Karpas-422 (cell line): ENCODE measurements at regions not wholly inside any gene's neighbourhood (a gene's known extent, or its start where the extent isn't known, plus 50 kb on each side); places are given as distances from the start of the nearest gene placed in this dataset.

Source experiments
- DNase-seq: peaks from one replicate; pipeline ENCODE4 v3.0.0-alpha.2; 2015
- H2AFZ ChIP-seq: fragments of 200-600 bp; sonication (generic); 2 replicates; pipeline ENCODE4 v1.6.1; 2014; ENCODE audit warnings: antibody characterized with exemption, low read length, mixed read lengths
- H3K27ac ChIP-seq: fragments of 200-600 bp; sonication (generic); 2 replicates; pipeline ENCODE4 v1.5.1; 2014; ENCODE audit warnings: mild to moderate bottlenecking, low read length, moderate library complexity
- H3K27me3 ChIP-seq: fragments of 200-600 bp; sonication (generic); 2 replicates; pipeline ENCODE4 v1.6.1; 2014; ENCODE audit warnings: low read length, mixed read lengths
- H3K36me3 ChIP-seq: fragments of 200-600 bp; sonication (generic); 2 replicates; pipeline ENCODE4 v1.6.1; 2014; ENCODE audit warnings: low read length, mixed read lengths; ENCODE audit not compliant: insufficient read depth
- H3K4me1 ChIP-seq: fragments of 200-600 bp; sonication (generic); 2 replicates; pipeline ENCODE4 v1.6.1; 2014; ENCODE audit warnings: mild to moderate bottlenecking, low read length, mixed read lengths
- H3K4me2 ChIP-seq: fragments of 200-600 bp; sonication (generic); 2 replicates; pipeline ENCODE4 v1.6.1; 2014; ENCODE audit warnings: low read length, low read depth, mild to moderate bottlenecking; ENCODE audit not compliant: poor library complexity, severe bottlenecking
- H3K4me3 ChIP-seq: fragments of 200-600 bp; sonication (generic); 2 replicates; pipeline ENCODE4 v1.5.1; 2014; ENCODE audit warnings: mild to moderate bottlenecking, antibody characterized with exemption, low read length, mixed read lengths
- H3K79me2 ChIP-seq: fragments of 200-600 bp; sonication (generic); 2 replicates; pipeline ENCODE4 v1.6.1; 2014; ENCODE audit warnings: mild to moderate bottlenecking, low read length, mixed read lengths
- H3K9ac ChIP-seq: fragments of 200-600 bp; sonication (generic); 2 replicates; pipeline ENCODE4 v1.6.0; 2014; ENCODE audit warnings: low read length
- H3K9me2 ChIP-seq: fragments of 200-600 bp; sonication (generic), shearing (Covaris generic); replicated peaks from 2 replicates; pipeline ENCODE4 v1.6.0; 2014; ENCODE audit warnings: mild to moderate bottlenecking, low read length, moderate library complexity; ENCODE audit not compliant: insufficient read depth
- H3K9me3 ChIP-seq: fragments of 300-700, 200-600 bp; sonication (generic); 2 replicates; pipeline ENCODE4 v1.6.1; 2014; ENCODE audit warnings: low read length, mixed read lengths
- H4K20me1 ChIP-seq: fragments of 200-600 bp; sonication (generic); 2 replicates; pipeline ENCODE4 v1.6.1; 2014; ENCODE audit warnings: mild to moderate bottlenecking, antibody characterized with exemption, low read length, low read depth; ENCODE audit not compliant: insufficient read depth

DNA sequence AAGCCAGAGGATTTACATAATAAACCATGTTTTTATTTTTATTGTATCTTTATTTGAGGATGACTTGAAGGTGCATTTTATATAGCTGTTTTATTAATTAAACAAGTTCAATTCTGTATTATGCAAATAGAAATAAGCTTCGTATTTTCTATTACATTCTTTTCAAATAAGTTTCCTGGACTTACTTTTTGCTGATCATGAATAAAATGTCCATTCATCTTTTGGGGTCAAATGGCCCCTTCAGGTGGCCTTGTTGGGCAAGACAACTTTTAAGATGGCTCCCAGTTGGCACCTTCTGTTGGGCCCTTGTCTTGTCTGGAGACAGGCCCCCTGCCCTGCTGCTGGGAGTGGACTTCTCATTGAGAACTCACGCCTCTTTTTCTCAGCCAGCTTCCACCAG is 654.6 kb upstream of the NOX3 start:
- H3K4me3 ChIP-seq, result no peak overlapping the region
- DNase-seq, result no peak
- H3K4me1 ChIP-seq, result no peaks in the 10 kb centered on the region
- H2AFZ ChIP-seq, result no peak overlapping the region
- no peak overlapping the region for H3K27ac ChIP-seq
- H3K4me2 ChIP-seq, result no peak overlapping the region
- H3K9me3 ChIP-seq, result no peaks in the 10 kb centered on the region
- H4K20me1 ChIP-seq, result no peaks in the 10 kb centered on the region
- no peaks in the 10 kb centered on the region for H3K79me2 ChIP-seq
- H3K27me3 ChIP-seq, result no peaks in the 10 kb centered on the region
- H3K9me2 ChIP-seq, result no peaks in the 10 kb centered on the region
- H3K36me3 ChIP-seq, result no peaks in the 10 kb centered on the region
- no peak overlapping the region for H3K9ac ChIP-seq

DNA sequence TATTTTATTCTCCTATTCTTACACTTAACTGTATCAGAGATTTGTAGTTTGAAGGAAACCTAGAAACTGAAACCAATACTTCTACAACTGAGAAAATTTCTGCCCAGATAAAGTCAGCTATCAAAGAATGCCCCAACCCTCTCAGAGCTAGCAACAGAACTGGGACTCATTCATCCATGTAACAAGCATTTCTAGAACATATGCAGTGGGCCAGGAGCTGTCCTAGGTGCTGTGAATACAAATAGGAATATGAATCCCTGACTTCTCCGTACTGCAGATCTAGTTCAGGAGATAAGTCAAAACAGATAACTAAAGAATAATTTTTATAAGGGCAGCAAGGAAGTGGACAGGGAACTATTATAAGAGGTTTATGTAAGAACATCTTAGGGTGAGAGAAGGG is 654.1 kb upstream of the NOX3 start:
- Histone ChIP-seq H3K9me3 (no peaks in the 10 kb centered on the region), H2AFZ (no peak overlapping the region), H3K4me1 (no peaks in the 10 kb centered on the region), H3K9ac (no peak overlapping the region), H3K36me3 (no peaks in the 10 kb centered on the region), H3K27ac (no peak overlapping the region), H3K27me3 (no peaks in the 10 kb centered on the region), H3K9me2 (no peaks in the 10 kb centered on the region), H3K4me3 (no peak overlapping the region), H3K79me2 (no peaks in the 10 kb centered on the region), H4K20me1 (no peaks in the 10 kb centered on the region), H3K4me2 (no peak overlapping the region)
- DNase-seq, result no peak

DNA sequence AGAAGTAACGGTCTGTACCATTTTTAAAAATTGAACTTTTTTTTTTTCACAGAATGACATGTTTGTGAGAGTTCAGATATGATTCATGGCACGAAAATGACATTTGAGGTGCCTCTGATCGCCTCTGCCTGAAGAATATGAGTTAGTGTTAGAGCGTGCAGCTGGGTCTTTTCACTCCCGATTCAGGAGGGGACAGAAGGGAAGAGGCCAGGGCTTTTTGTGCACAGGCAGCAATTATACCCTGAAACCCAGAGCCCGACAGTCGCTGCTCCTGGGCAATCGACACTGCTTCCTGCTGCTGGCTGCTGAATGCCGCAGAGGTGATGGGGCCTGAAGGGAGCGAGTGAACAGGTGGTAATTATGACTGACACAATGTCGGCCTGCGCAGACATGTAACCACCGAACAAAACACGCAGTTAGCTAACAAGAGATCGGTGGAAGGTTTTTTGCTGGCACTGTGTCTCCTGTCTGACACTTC is 652.0 kb upstream of the NOX3 start:
- Histone ChIP-seq H3K9ac (no peak overlapping the region), H3K79me2 (no peaks in the 10 kb centered on the region), H3K4me3 (no peak overlapping the region), H4K20me1 (no peaks in the 10 kb centered on the region), H3K27me3 (no peaks in the 10 kb centered on the region), H3K36me3 (no peaks in the 10 kb centered on the region), H2AFZ (no peak overlapping the region), H3K9me3 (no peaks in the 10 kb centered on the region), H3K9me2 (no peaks in the 10 kb centered on the region), H3K4me2 (no peak overlapping the region), H3K27ac (no peak overlapping the region), H3K4me1 (no peaks in the 10 kb centered on the region)
- DNase-seq, result no peak

DNA sequence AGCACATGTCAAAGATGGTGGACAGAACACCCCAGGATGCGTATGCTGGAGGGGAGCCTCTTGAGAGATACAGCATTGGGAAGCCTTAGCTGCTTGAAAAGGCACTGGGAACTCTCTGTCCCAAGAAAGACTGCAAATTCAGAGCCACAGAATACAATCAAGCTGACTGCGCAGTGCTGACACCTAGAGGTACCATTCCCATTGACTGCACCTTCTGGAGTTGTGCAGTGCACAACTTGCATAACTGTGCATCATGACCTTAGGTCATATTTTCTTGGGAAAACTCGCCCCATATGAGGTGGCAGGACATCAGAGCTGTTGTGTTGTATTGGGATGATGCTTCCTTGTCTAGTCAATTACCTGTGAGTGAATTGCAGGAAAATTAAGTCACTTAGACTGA is 646.5 kb upstream of the NOX3 start:
- H3K79me2 ChIP-seq, result no peaks in the 10 kb centered on the region
- no peak overlapping the region for H3K4me2 ChIP-seq
- no peaks in the 10 kb centered on the region for H3K9me2 ChIP-seq
- H3K27ac ChIP-seq, result no peak overlapping the region
- DNase-seq, result no peak
- no peaks in the 10 kb centered on the region for H3K9me3 ChIP-seq
- H3K9ac ChIP-seq, result no peak overlapping the region
- H2AFZ ChIP-seq, result no peak overlapping the region
- no peaks in the 10 kb centered on the region; the same call in 1 of the 2 replicates for H3K27me3 ChIP-seq
- no peak overlapping the region for H3K4me3 ChIP-seq
- no peaks in the 10 kb centered on the region for H4K20me1 ChIP-seq
- H3K4me1 ChIP-seq, result no peaks in the 10 kb centered on the region
- H3K36me3 ChIP-seq, result no peaks in the 10 kb centered on the region

DNA sequence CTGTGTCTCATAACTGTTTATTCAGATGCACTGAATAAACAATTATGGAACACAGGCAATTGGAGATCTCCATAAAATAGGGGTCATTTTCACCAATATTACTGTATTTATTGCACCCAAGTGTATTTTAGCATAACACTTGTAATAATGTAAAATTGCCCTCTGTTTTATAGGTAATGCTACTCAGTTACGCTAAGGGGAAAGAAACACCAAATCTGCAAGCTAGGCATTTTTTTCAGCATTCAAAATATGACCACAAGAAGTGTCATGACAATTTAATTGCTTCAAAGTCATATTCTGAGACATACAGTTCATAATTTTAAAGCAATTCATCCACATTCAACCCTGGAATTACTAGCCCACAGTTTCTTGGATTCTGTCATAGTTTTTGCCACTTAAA is 643.2 kb upstream of the NOX3 start:
- no peak overlapping the region for H2AFZ ChIP-seq

DNA sequence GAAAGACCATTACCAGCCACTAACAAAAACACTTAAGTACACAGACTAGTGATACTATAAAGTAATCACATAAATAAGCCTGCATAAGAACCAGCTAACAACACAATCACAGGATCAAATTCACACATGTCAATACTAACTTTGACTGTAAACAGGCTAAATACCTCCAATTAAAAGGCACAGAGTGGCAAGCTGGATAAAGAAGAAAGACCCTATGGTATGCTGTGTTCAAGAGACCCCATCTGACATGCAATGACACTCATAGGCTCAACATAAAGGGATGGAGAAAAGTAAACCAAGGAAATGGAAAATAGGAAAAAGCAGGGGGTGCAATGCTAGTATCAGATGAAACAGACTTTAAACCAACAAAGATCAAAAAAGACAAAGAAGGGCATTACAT is 631.8 kb upstream of the NOX3 start:
- Histone ChIP-seq H3K36me3 (no peaks in the 10 kb centered on the region), H3K27me3 (no peaks in the 10 kb centered on the region; the same call in 1 of the 2 replicates), H3K4me2 (no peak overlapping the region), H3K27ac (no peak overlapping the region), H2AFZ (no peak overlapping the region), H3K4me1 (no peaks in the 10 kb centered on the region), H3K9me3 (no peaks in the 10 kb centered on the region), H3K9ac (no peak overlapping the region), H4K20me1 (no peaks in the 10 kb centered on the region), H3K9me2 (no peaks in the 10 kb centered on the region; the same call in 1 of the 2 replicates), H3K4me3 (no peak overlapping the region), H3K79me2 (no peaks in the 10 kb centered on the region)
- no peak for DNase-seq

More for the DNA sequence above, 643.2 kb upstream of the NOX3 start:
- H3K9me3 ChIP-seq, result no peaks in the 10 kb centered on the region
- no peak overlapping the region for H3K27ac ChIP-seq
- H3K4me3 ChIP-seq, result no peak overlapping the region
- H3K36me3 ChIP-seq, result no peaks in the 10 kb centered on the region
- H3K27me3 ChIP-seq, result no peaks in the 10 kb centered on the region; the same call in 1 of the 2 replicates
- no peaks in the 10 kb centered on the region for H4K20me1 ChIP-seq
- no peaks in the 10 kb centered on the region for H3K9me2 ChIP-seq
- H3K79me2 ChIP-seq, result no peaks in the 10 kb centered on the region
- no peaks in the 10 kb centered on the region for H3K4me1 ChIP-seq
- no peak for DNase-seq
- no peak overlapping the region for H3K9ac ChIP-seq
- H3K4me2 ChIP-seq, result no peak overlapping the region

DNA sequence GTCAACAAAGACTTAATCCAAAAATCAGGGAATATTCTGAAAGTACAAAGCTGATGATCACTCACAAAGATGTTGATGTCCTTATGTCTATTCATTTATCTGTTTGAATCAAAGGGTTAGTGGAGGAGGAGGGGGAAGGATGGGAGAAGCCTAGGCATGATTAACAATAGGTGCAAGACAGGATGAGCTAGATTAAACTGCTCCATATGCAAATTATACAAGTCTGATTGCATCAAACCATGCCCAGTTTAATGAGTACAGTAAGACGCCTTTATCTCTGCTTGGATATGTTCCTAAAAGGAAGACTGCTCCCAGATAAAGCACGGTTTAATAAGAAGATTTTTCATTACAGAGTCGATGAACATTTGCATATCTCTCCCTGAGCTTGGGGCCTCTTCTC is 626.4 kb upstream of the NOX3 start:
- Histone ChIP-seq H3K4me3 (no peak overlapping the region), H3K4me1 (no peaks in the 10 kb centered on the region), H3K27me3 (no peaks in the 10 kb centered on the region; the same call in 1 of the 2 replicates), H3K27ac (no peak overlapping the region), H3K36me3 (no peaks in the 10 kb centered on the region), H3K9ac (no peak overlapping the region), H3K9me2 (no peaks in the 10 kb centered on the region; the same call in 1 of the 2 replicates), H4K20me1 (no peaks in the 10 kb centered on the region), H2AFZ (no peak overlapping the region), H3K9me3 (no peaks in the 10 kb centered on the region), H3K79me2 (no peaks in the 10 kb centered on the region), H3K4me2 (no peak overlapping the region)
- DNase-seq, result no peak

DNA sequence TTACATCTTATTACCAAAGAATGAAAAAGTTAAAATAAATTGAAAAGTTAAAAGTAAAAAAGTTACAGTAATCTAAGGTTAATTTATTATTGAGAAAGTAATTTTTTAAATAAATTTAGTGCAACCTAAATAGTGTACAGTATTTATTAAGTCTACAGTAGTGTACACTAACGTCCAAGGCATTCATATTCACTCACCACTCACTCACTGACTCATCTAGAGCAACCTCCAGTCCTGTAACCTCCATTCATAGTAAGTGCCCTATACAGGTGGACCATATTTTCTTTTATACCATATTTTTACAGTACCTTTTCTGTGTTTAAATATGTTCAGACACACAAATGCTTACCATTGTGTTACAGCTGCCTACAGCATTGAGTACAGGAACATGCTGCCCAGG is 624.7 kb upstream of the NOX3 start:
- H3K9me2 ChIP-seq, result no peaks in the 10 kb centered on the region
- H3K9ac ChIP-seq, result no peak overlapping the region
- H3K27ac ChIP-seq, result no peak overlapping the region
- H3K4me3 ChIP-seq, result no peak overlapping the region
- H2AFZ ChIP-seq, result no peak overlapping the region
- H3K4me2 ChIP-seq, result no peak overlapping the region
- no peaks in the 10 kb centered on the region for H4K20me1 ChIP-seq
- no peak for DNase-seq
- H3K4me1 ChIP-seq, result no peaks in the 10 kb centered on the region
- no peaks in the 10 kb centered on the region for H3K79me2 ChIP-seq
- H3K27me3 ChIP-seq, result no peaks in the 10 kb centered on the region; the same call in 1 of the 2 replicates
- no peaks in the 10 kb centered on the region for H3K36me3 ChIP-seq
- no peaks in the 10 kb centered on the region for H3K9me3 ChIP-seq

DNA sequence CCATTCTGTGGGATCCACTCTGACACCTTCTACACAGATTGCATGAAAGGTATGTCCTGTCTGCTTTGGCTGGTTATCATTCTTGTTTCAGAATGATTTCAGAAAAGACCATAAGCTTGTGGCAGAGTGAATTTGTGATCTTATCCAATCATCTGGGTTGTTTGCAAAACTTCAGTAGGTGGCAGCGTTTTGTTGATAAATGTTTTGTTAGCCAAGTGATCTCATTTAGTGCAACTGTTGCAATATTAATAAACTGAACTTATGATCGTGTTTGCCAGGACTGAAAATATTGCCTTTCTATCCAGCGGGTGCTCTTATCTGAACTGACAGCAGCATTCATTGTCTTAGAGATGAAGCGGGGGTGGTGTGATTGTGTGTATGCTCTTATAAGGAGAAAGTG is 613.2 kb upstream of the NOX3 start:
- H3K4me3 ChIP-seq, result no peak overlapping the region
- no peaks in the 10 kb centered on the region for H3K9me3 ChIP-seq
- H3K27me3 ChIP-seq, result no peaks in the 10 kb centered on the region
- no peaks in the 10 kb centered on the region for H3K9me2 ChIP-seq
- no peaks in the 10 kb centered on the region for H3K4me1 ChIP-seq
- H3K27ac ChIP-seq, result no peak overlapping the region
- H3K9ac ChIP-seq, result no peak overlapping the region
- H3K36me3 ChIP-seq, result no peaks in the 10 kb centered on the region
- no peak overlapping the region for H2AFZ ChIP-seq
- no peak overlapping the region for H3K4me2 ChIP-seq
- H3K79me2 ChIP-seq, result no peaks in the 10 kb centered on the region
- no peak for DNase-seq
- no peaks in the 10 kb centered on the region for H4K20me1 ChIP-seq
